ENCODE measurements at regions not wholly inside any gene's neighbourhood (a gene's known extent, or its start where the extent isn't known, plus 50 kb on each side); places are given as distances from the start of the nearest gene placed in this dataset.

GRCh38 chr13:105830821-105831220 is 704.6 kb downstream of the EFNB2 start:
- Histone ChIP-seq H3K27ac (ENCODE audit: low read depth, low read length, poor library complexity, severe bottlenecking) (no peak overlapping the region), H3K36me3 (ENCODE audit: insufficient read depth, low read length) (no peaks in the 10 kb centered on the region), H3K9me3 (ENCODE audit: low read length) (no peaks in the 10 kb centered on the region), H3K4me2 (ENCODE audit: low read length) (no peak overlapping the region), H2AFZ (ENCODE audit: low read length) (no peak overlapping the region), H3K4me3 (ENCODE audit: low read depth, low read length, poor library complexity, severe bottlenecking) (no peak overlapping the region), H3K9me2 (ENCODE audit: insufficient read depth, low read length) (no peaks in the 10 kb centered on the region), H4K20me1 (ENCODE audit: insufficient read depth, low read length) (no peaks in the 10 kb centered on the region), H3K4me1 (ENCODE audit: insufficient read depth, low read length, poor library complexity, severe bottlenecking) (no peaks in the 10 kb centered on the region), H3K79me2 (ENCODE audit: insufficient read depth, low read depth, low read length) (no peaks in the 10 kb centered on the region)
- ChIA-PET POLR2A (no interaction called here), CTCF (ENCODE audit: unreplicated experiment) (no interaction called here)
- no peak for DNase-seq (ENCODE audit: low spot score)
- no TSS peak for BruUV-seq (replicated peaks)
- TF ChIP-seq CTCF (conservative IDR thresholded peaks at IDR 0.05; ENCODE audit: low read length), result no peak
- no peak for TF ChIP-seq EZH2phosphoT487 (IDR thresholded peaks at IDR 0.05; ENCODE audit: borderline replicate concordance, low read depth, low read length)
- intact Hi-C loops (cut with micrococcal nuclease; ENCODE audit: unreplicated experiment), result no loop called here

GRCh38 chr13:105827111-105827809 is 708.2 kb downstream of the EFNB2 start:
- TF ChIP-seq EZH2phosphoT487 (IDR thresholded peaks at IDR 0.05; ENCODE audit: borderline replicate concordance, low read depth, low read length), result no peak
- H3K27ac ChIP-seq (ENCODE audit: low read depth, low read length, poor library complexity, severe bottlenecking), result no peak overlapping the region
- H3K79me2 ChIP-seq (ENCODE audit: insufficient read depth, low read depth, low read length), result no peaks in the 10 kb centered on the region
- ChIA-PET CTCF (ENCODE audit: unreplicated experiment) (no interaction called here), POLR2A (no interaction called here)
- no peak for DNase-seq (ENCODE audit: low spot score)
- no peaks in the 10 kb centered on the region for H3K9me3 ChIP-seq (ENCODE audit: low read length)
- H3K4me3 ChIP-seq (ENCODE audit: low read depth, low read length, poor library complexity, severe bottlenecking), result no peak overlapping the region
- BruUV-seq (replicated peaks), result no TSS peak
- H4K20me1 ChIP-seq (ENCODE audit: insufficient read depth, low read length), result no peaks in the 10 kb centered on the region
- H3K9me2 ChIP-seq (ENCODE audit: insufficient read depth, low read length), result no peaks in the 10 kb centered on the region
- intact Hi-C loops (cut with micrococcal nuclease; ENCODE audit: unreplicated experiment), result no loop called here
- H3K4me2 ChIP-seq (ENCODE audit: low read length), result no peak overlapping the region
- no peaks in the 10 kb centered on the region for H3K36me3 ChIP-seq (ENCODE audit: insufficient read depth, low read length)
- H2AFZ ChIP-seq (ENCODE audit: low read length), result no peak overlapping the region
- no peaks in the 10 kb centered on the region for H3K4me1 ChIP-seq (ENCODE audit: insufficient read depth, low read length, poor library complexity, severe bottlenecking)

GRCh38 chr13:105825071-105825470 is 710.4 kb downstream of the EFNB2 start:
- Histone ChIP-seq H4K20me1 (ENCODE audit: insufficient read depth, low read length) (no peaks in the 10 kb centered on the region), H3K4me2 (ENCODE audit: low read length) (no peak overlapping the region), H3K9me2 (ENCODE audit: insufficient read depth, low read length) (no peaks in the 10 kb centered on the region), H3K4me3 (ENCODE audit: low read depth, low read length, poor library complexity, severe bottlenecking) (no peak overlapping the region), H2AFZ (ENCODE audit: low read length) (no peak overlapping the region), H3K9me3 (ENCODE audit: low read length) (no peaks in the 10 kb centered on the region), H3K79me2 (ENCODE audit: insufficient read depth, low read depth, low read length) (no peaks in the 10 kb centered on the region), H3K36me3 (ENCODE audit: insufficient read depth, low read length) (no peaks in the 10 kb centered on the region), H3K27ac (ENCODE audit: low read depth, low read length, poor library complexity, severe bottlenecking) (no peak overlapping the region), H3K4me1 (ENCODE audit: insufficient read depth, low read length, poor library complexity, severe bottlenecking) (no peaks in the 10 kb centered on the region)
- BruUV-seq (replicated peaks), result no TSS peak
- intact Hi-C loops (cut with micrococcal nuclease; ENCODE audit: unreplicated experiment), result no loop called here
- DNase-seq (ENCODE audit: low spot score), result no peak
- POLR2A ChIA-PET, result no interaction called here
- no peak for TF ChIP-seq EZH2phosphoT487 (IDR thresholded peaks at IDR 0.05; ENCODE audit: borderline replicate concordance, low read depth, low read length)
- no peak for TF ChIP-seq CTCF (conservative IDR thresholded peaks at IDR 0.05; ENCODE audit: low read length)
- CTCF ChIA-PET (ENCODE audit: unreplicated experiment), result no interaction called here

Data from OCI-LY7 (cell line).